NCI-H69 (cell line): ENCODE measurements at regions not wholly inside any gene's neighbourhood (a gene's known extent, or its start where the extent isn't known, plus 50 kb on each side); places are given as distances from the start of the nearest gene placed in this dataset.

Source experiments
- DNase-seq: peaks from one replicate; lab custom pipeline; 2025; lab: John Stamatoyannopoulos, UW

GRCh38 chr12:96134200-96134599, 60.0 kb upstream of the ELK3 start:
- DNase-seq: no peak

- DNase-seq: no peak
Observed at GRCh38 chr12:96136161-96136560, 58.0 kb upstream of the ELK3 start.

GRCh38 chr12:96136725-96137378, 57.3 kb upstream of the ELK3 start:
- DNase-seq: no peak

- no peak for DNase-seq
Observed at GRCh38 chr12:96140174-96140573, 54.0 kb upstream of the ELK3 start.

- no peak for DNase-seq
Observed at GRCh38 chr12:96141216-96141912, 52.8 kb upstream of the ELK3 start.

- DNase-seq: peak; percentile 20
Observed at GRCh38 chr12:96143392-96143791, 50.8 kb upstream of the ELK3 start.

GRCh38 chr12:96143827-96144565, 50.2 kb upstream of the ELK3 start:
- no peak for DNase-seq
